ENCODE measurements at regions not wholly inside any gene's neighbourhood (a gene's known extent, or its start where the extent isn't known, plus 50 kb on each side); places are given as distances from the start of the nearest gene placed in this dataset.
"Not testable (repeated sequence)": the region's sequence is repeated elsewhere in the genome, so short reads cannot be mapped to it uniquely, and the experiment has no call there.

- no peaks in the 10 kb centered on the region for H3K9me3 ChIP-seq (ENCODE audit: control insufficient read depth in 1 of 2, low read length in 2 of 2)
- H3K4me1 ChIP-seq (ENCODE audit: control insufficient read depth in 1 of 2, insufficient read depth in 2 of 2, low read length in 2 of 2): no peaks in the 10 kb centered on the region
- H3K27me3 ChIP-seq (ENCODE audit: low read depth, low read length): no peaks in the 10 kb centered on the region
- H3K36me3 ChIP-seq (ENCODE audit: control insufficient read depth in 1 of 2, insufficient read depth in 2 of 2, low read length in 2 of 2): no peaks in the 10 kb centered on the region
- H3K27ac ChIP-seq (ENCODE audit: low read length): no peak overlapping the region
- no peak overlapping the region for H3K4me3 ChIP-seq (ENCODE audit: low read depth in 1 of 2, low read length in 2 of 2)
These were observed 50.3 kb upstream of the ATP6AP2 start for GRCh38 chrX:40530509-40530908.

DNA sequence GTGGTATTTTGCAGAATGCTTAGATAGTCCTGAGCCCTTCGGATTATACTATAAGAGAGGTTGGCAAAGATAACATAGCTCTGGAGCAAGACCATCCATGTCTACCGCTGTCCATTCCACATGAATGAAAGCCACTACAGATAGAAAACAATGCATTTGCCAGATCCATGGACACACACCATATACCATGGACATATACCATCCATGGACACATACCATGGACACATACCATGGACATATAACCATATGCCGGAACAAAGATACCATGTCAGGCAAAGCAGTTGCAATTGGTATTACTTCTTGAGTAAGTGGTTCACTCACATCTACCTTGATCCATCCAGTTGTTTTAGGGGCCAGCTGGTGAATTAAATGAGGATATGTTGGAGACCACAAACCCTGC, 53.2 kb upstream of the ATP6AP2 start:
- Histone ChIP-seq H3K4me3 (ENCODE audit: low read depth in 1 of 2, low read length in 2 of 2) (no peak overlapping the region), H3K27me3 (ENCODE audit: low read depth, low read length) (no peaks in the 10 kb centered on the region), H3K9me3 (ENCODE audit: control insufficient read depth in 1 of 2, low read length in 2 of 2) (no peaks in the 10 kb centered on the region), H3K27ac (ENCODE audit: low read length) (no peak overlapping the region), H3K36me3 (ENCODE audit: control insufficient read depth in 1 of 2, insufficient read depth in 2 of 2, low read length in 2 of 2) (no peaks in the 10 kb centered on the region), H3K4me1 (ENCODE audit: control insufficient read depth in 1 of 2, insufficient read depth in 2 of 2, low read length in 2 of 2) (no peaks in the 10 kb centered on the region)

- no peak overlapping the region for H3K4me3 ChIP-seq (ENCODE audit: low read depth in 1 of 2, low read length in 2 of 2)
- H3K4me1 ChIP-seq (ENCODE audit: control insufficient read depth in 1 of 2, insufficient read depth in 2 of 2, low read length in 2 of 2): no peaks in the 10 kb centered on the region
- no peaks in the 10 kb centered on the region for H3K27me3 ChIP-seq (ENCODE audit: low read depth, low read length)
- no peak overlapping the region for H3K27ac ChIP-seq (ENCODE audit: low read length)
- no peaks in the 10 kb centered on the region for H3K36me3 ChIP-seq (ENCODE audit: control insufficient read depth in 1 of 2, insufficient read depth in 2 of 2, low read length in 2 of 2)
- no peaks in the 10 kb centered on the region for H3K9me3 ChIP-seq (ENCODE audit: control insufficient read depth in 1 of 2, low read length in 2 of 2)
These were observed 54.4 kb upstream of the ATP6AP2 start for GRCh38 chrX:40526412-40526811.

GRCh38 chrX:40525901-40526300, 54.9 kb upstream of the ATP6AP2 start:
- H3K27ac ChIP-seq (ENCODE audit: low read length); H3K4me1 ChIP-seq (ENCODE audit: control insufficient read depth in 1 of 2, insufficient read depth in 2 of 2, low read length in 2 of 2); H3K9me3 ChIP-seq (ENCODE audit: control insufficient read depth in 1 of 2, low read length in 2 of 2); H3K4me3 ChIP-seq (ENCODE audit: low read depth in 1 of 2, low read length in 2 of 2); H3K36me3 ChIP-seq (ENCODE audit: control insufficient read depth in 1 of 2, insufficient read depth in 2 of 2, low read length in 2 of 2); H3K27me3 ChIP-seq (ENCODE audit: low read depth, low read length): not testable (repeated sequence)

DNA sequence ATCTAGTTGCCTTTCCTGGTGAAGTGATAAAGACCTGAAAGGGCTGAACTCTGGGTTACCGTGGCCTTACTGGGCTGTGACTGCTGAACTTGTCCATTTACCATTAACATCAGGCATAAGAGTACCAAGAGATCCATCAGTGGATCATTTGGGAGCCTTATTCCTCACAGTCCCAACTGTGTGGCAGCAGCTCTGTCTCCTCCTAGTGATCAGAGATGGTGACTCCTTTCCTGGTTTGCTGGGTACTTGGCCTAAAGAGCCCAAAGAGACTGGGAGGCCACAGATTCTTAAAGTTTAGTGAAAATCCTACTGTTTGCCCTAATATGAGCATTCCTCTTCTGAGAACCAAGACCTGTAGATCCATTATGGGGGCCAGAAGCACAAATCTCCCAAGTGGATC, 56.3 kb upstream of the ATP6AP2 start:
- Histone ChIP-seq H3K27ac (ENCODE audit: low read length) (no peak overlapping the region), H3K9me3 (ENCODE audit: control insufficient read depth in 1 of 2, low read length in 2 of 2) (no peaks in the 10 kb centered on the region), H3K4me3 (ENCODE audit: low read depth in 1 of 2, low read length in 2 of 2) (no peak overlapping the region), H3K36me3 (ENCODE audit: control insufficient read depth in 1 of 2, insufficient read depth in 2 of 2, low read length in 2 of 2) (no peaks in the 10 kb centered on the region), H3K27me3 (ENCODE audit: low read depth, low read length) (no peaks in the 10 kb centered on the region), H3K4me1 (ENCODE audit: control insufficient read depth in 1 of 2, insufficient read depth in 2 of 2, low read length in 2 of 2) (no peaks in the 10 kb centered on the region)

GRCh38 chrX:40523852-40524251, 56.9 kb upstream of the ATP6AP2 start:
- H3K36me3 ChIP-seq (ENCODE audit: control insufficient read depth in 1 of 2, insufficient read depth in 2 of 2, low read length in 2 of 2): no peaks in the 10 kb centered on the region
- H3K9me3 ChIP-seq (ENCODE audit: control insufficient read depth in 1 of 2, low read length in 2 of 2): no peaks in the 10 kb centered on the region
- no peak overlapping the region for H3K4me3 ChIP-seq (ENCODE audit: low read depth in 1 of 2, low read length in 2 of 2)
- no peak overlapping the region for H3K27ac ChIP-seq (ENCODE audit: low read length)
- H3K27me3 ChIP-seq (ENCODE audit: low read depth, low read length): no peaks in the 10 kb centered on the region
- no peaks in the 10 kb centered on the region for H3K4me1 ChIP-seq (ENCODE audit: control insufficient read depth in 1 of 2, insufficient read depth in 2 of 2, low read length in 2 of 2)

- Histone ChIP-seq H3K9me3 (ENCODE audit: control insufficient read depth in 1 of 2, low read length in 2 of 2) (no peaks in the 10 kb centered on the region), H3K27ac (ENCODE audit: low read length) (no peak overlapping the region), H3K4me1 (ENCODE audit: control insufficient read depth in 1 of 2, insufficient read depth in 2 of 2, low read length in 2 of 2) (no peaks in the 10 kb centered on the region), H3K4me3 (ENCODE audit: low read depth in 1 of 2, low read length in 2 of 2) (no peak overlapping the region), H3K36me3 (ENCODE audit: control insufficient read depth in 1 of 2, insufficient read depth in 2 of 2, low read length in 2 of 2) (no peaks in the 10 kb centered on the region), H3K27me3 (ENCODE audit: low read depth, low read length) (no peaks in the 10 kb centered on the region)
These were observed 58.8 kb upstream of the ATP6AP2 start for GRCh38 chrX:40521868-40522450.

DNA sequence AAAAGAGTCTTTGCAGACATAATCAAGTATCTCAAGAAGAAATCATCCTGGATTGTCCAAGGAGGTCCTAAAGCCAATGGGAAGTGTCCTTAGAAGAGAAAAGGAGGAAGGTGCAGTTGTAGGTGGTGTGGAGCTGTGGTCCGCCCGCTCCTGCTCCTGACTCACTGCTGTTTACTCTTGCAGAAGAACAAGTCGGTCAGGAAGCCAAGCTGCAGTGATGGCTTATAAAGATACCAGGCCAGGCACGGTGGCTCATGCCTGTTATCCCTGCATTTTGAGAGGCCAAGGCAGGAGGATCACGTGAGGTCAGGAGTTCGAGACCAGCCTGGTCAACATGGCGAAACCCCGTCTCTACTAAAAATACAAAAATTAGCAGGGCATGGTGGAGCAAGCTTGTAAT, 66.4 kb upstream of the ATP6AP2 start:
- Histone ChIP-seq H3K27me3 (ENCODE audit: low read depth, low read length) (no peaks in the 10 kb centered on the region), H3K9me3 (ENCODE audit: control insufficient read depth in 1 of 2, low read length in 2 of 2) (no peaks in the 10 kb centered on the region)

DNA sequence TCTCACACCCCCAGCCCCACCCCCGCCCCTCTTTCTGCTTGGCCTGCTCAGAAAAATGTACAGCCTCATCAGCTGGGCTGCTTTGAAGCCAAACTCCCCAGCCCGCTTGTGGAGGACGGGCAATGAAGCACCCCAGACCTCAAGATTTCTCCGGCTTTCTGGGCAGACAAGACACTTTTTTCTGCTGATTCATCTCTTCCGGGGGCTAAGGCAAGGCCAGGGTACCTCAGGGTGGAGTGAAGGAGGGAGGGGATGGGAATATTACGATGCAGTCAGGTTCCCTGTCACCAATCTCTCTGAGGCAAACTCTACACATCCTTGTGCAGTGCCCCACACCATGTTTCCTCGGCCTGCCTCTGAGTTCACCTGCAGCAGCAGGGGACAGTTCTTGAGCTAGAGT, 66.9 kb upstream of the ATP6AP2 start:
- no peaks in the 10 kb centered on the region for H3K9me3 ChIP-seq (ENCODE audit: control insufficient read depth in 1 of 2, low read length in 2 of 2)
- no peaks in the 10 kb centered on the region for H3K4me1 ChIP-seq (ENCODE audit: control insufficient read depth in 1 of 2, insufficient read depth in 2 of 2, low read length in 2 of 2)

More for the DNA sequence above, 66.4 kb upstream of the ATP6AP2 start:
- Histone ChIP-seq H3K4me1 (ENCODE audit: control insufficient read depth in 1 of 2, insufficient read depth in 2 of 2, low read length in 2 of 2) (no peaks in the 10 kb centered on the region), H3K4me3 (ENCODE audit: low read depth in 1 of 2, low read length in 2 of 2) (no peak overlapping the region), H3K36me3 (ENCODE audit: control insufficient read depth in 1 of 2, insufficient read depth in 2 of 2, low read length in 2 of 2) (no peaks in the 10 kb centered on the region), H3K27ac (ENCODE audit: low read length) (no peak overlapping the region)

DNA sequence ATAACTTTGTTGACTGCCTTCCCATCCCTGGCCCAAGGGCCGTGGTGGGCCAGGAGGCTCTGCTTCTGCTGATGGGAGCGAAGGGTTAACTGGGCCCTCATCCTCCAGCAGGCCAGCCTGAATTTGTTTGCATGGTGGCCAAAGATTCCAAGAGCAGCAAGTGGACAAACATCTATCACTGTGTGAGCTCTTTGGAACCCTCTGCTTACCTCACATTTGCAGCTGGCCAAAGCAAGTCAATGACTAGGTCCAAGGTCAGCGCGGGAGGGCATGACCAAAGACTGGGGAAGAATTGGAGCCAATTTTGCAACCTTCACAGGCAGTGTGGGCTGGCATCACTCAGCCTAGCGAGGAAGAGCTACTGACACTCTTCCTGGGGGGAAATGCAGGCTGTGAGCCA, 67.8 kb upstream of the ATP6AP2 start:
- H3K27ac ChIP-seq (ENCODE audit: low read length): no peak overlapping the region
- H3K4me1 ChIP-seq (ENCODE audit: control insufficient read depth in 1 of 2, insufficient read depth in 2 of 2, low read length in 2 of 2): no peaks in the 10 kb centered on the region
- no peak overlapping the region for H3K4me3 ChIP-seq (ENCODE audit: low read depth in 1 of 2, low read length in 2 of 2)
- H3K36me3 ChIP-seq (ENCODE audit: control insufficient read depth in 1 of 2, insufficient read depth in 2 of 2, low read length in 2 of 2): no peaks in the 10 kb centered on the region
- H3K9me3 ChIP-seq (ENCODE audit: control insufficient read depth in 1 of 2, low read length in 2 of 2): no peaks in the 10 kb centered on the region
- no peaks in the 10 kb centered on the region for H3K27me3 ChIP-seq (ENCODE audit: low read depth, low read length)

More for the DNA sequence above, 66.9 kb upstream of the ATP6AP2 start:
- no peaks in the 10 kb centered on the region for H3K36me3 ChIP-seq (ENCODE audit: control insufficient read depth in 1 of 2, insufficient read depth in 2 of 2, low read length in 2 of 2)
- no peak overlapping the region for H3K4me3 ChIP-seq (ENCODE audit: low read depth in 1 of 2, low read length in 2 of 2)
- H3K27me3 ChIP-seq (ENCODE audit: low read depth, low read length): no peaks in the 10 kb centered on the region
- H3K27ac ChIP-seq (ENCODE audit: low read length): no peak overlapping the region

DNA sequence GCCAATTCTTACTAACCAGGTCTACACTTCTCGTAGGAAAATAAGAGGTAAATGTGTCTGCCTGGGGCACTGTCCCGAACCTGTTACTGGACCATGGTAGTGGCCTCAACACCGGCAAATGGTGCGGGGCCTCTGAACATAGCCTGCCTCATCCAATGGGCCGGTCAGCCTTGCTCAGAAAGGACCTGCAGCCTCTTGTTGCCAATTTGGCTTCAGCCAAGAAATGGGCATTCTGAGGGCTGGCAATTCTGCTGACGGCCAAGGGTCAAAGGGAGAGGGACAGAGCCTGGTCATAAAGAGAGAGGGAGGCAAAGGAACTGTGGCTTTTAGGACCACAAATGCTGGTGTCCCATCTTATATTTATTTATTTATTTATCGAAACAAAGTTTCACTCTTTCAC, 69.5 kb upstream of the ATP6AP2 start:
- Histone ChIP-seq H3K36me3 (ENCODE audit: control insufficient read depth in 1 of 2, insufficient read depth in 2 of 2, low read length in 2 of 2) (no peaks in the 10 kb centered on the region), H3K27ac (ENCODE audit: low read length) (no peak overlapping the region), H3K9me3 (ENCODE audit: control insufficient read depth in 1 of 2, low read length in 2 of 2) (no peaks in the 10 kb centered on the region), H3K4me1 (ENCODE audit: control insufficient read depth in 1 of 2, insufficient read depth in 2 of 2, low read length in 2 of 2) (no peaks in the 10 kb centered on the region), H3K4me3 (ENCODE audit: low read depth in 1 of 2, low read length in 2 of 2) (no peak overlapping the region), H3K27me3 (ENCODE audit: low read depth, low read length) (no peaks in the 10 kb centered on the region)

- H3K36me3 ChIP-seq (ENCODE audit: control insufficient read depth in 1 of 2, insufficient read depth in 2 of 2, low read length in 2 of 2): no peaks in the 10 kb centered on the region
- H3K4me3 ChIP-seq (ENCODE audit: low read depth in 1 of 2, low read length in 2 of 2): no peak overlapping the region
- no peaks in the 10 kb centered on the region for H3K4me1 ChIP-seq (ENCODE audit: control insufficient read depth in 1 of 2, insufficient read depth in 2 of 2, low read length in 2 of 2)
- H3K27ac ChIP-seq (ENCODE audit: low read length): no peak overlapping the region
- H3K27me3 ChIP-seq (ENCODE audit: low read depth, low read length): no peaks in the 10 kb centered on the region
- H3K9me3 ChIP-seq (ENCODE audit: control insufficient read depth in 1 of 2, low read length in 2 of 2): no peaks in the 10 kb centered on the region
These were observed 72.2 kb upstream of the ATP6AP2 start for GRCh38 chrX:40508560-40508959.

Measured in muscle layer of duodenum (tissue), 2 donors.